ENCODE measurements at regions not wholly inside any gene's neighbourhood (a gene's known extent, or its start where the extent isn't known, plus 50 kb on each side); places are given as distances from the start of the nearest gene placed in this dataset.
A peak's percentile ranks its signal among the peaks of the same experiment; 100 is the strongest.

DNA sequence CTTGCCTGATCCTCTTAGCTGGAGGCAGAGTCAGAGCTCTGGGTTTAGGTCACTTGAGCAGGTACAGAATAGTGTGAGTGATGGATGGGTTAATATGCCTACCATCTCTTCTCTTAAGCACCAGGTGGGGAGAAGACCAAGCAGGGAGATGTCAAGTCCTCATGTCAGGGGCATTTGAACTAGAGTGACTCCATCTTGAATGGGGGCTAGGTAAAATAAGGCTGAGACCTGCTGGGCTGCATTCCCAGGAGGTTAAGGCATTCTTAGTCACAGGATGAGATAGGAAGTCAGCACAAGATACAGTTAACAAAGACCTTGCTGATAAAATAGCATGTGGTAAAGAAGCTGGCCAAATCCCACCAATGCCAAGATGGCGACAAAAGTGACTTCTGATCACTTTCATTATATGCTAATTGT lies 77.4 kb upstream of the BTG3 start (continued):
- TF ChIP-seq, protein P1, sequence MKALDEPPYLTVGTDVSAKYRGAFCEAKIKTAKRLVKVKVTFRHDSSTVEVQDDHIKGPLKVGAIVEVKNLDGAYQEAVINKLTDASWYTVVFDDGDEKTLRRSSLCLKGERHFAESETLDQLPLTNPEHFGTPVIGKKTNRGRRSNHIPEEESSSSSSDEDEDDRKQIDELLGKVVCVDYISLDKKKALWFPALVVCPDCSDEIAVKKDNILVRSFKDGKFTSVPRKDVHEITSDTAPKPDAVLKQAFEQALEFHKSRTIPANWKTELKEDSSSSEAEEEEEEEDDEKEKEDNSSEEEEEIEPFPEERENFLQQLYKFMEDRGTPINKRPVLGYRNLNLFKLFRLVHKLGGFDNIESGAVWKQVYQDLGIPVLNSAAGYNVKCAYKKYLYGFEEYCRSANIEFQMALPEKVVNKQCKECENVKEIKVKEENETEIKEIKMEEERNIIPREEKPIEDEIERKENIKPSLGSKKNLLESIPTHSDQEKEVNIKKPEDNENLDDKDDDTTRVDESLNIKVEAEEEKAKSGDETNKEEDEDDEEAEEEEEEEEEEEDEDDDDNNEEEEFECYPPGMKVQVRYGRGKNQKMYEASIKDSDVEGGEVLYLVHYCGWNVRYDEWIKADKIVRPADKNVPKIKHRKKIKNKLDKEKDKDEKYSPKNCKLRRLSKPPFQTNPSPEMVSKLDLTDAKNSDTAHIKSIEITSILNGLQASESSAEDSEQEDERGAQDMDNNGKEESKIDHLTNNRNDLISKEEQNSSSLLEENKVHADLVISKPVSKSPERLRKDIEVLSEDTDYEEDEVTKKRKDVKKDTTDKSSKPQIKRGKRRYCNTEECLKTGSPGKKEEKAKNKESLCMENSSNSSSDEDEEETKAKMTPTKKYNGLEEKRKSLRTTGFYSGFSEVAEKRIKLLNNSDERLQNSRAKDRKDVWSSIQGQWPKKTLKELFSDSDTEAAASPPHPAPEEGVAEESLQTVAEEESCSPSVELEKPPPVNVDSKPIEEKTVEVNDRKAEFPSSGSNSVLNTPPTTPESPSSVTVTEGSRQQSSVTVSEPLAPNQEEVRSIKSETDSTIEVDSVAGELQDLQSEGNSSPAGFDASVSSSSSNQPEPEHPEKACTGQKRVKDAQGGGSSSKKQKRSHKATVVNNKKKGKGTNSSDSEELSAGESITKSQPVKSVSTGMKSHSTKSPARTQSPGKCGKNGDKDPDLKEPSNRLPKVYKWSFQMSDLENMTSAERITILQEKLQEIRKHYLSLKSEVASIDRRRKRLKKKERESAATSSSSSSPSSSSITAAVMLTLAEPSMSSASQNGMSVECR (CRISPR knock-in tag; IDR thresholded peaks at IDR 0.05), result no peak
- no peak for TF ChIP-seq CBX8 (IDR thresholded peaks at IDR 0.05; ENCODE audit: borderline replicate concordance, extremely low read depth, low read depth, low read length, poor library complexity, severe bottlenecking)
- TF ChIP-seq, protein P2, sequence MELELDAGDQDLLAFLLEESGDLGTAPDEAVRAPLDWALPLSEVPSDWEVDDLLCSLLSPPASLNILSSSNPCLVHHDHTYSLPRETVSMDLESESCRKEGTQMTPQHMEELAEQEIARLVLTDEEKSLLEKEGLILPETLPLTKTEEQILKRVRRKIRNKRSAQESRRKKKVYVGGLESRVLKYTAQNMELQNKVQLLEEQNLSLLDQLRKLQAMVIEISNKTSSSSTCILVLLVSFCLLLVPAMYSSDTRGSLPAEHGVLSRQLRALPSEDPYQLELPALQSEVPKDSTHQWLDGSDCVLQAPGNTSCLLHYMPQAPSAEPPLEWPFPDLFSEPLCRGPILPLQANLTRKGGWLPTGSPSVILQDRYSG (tag; conservative IDR thresholded peaks at IDR 0.05; ENCODE audit: low read depth), result peak; percentile 98
- TF ChIP-seq TAF9B (IDR thresholded peaks at IDR 0.05; ENCODE audit: partially characterized antibody), result no peak
- TF ChIP-seq RHOXF2B (CRISPR knock-in tag; conservative IDR thresholded peaks at IDR 0.05), result no peak
- TF ChIP-seq RBFOX2 (IDR thresholded peaks at IDR 0.05; ENCODE audit: low read depth, low read length), result no peak
- TF ChIP-seq ETS2 (tag; IDR thresholded peaks at IDR 0.05; ENCODE audit: borderline replicate concordance, poor library complexity, severe bottlenecking), result no peak
- no peak for TF ChIP-seq SIN3A (IDR thresholded peaks at IDR 0.05; ENCODE audit: borderline replicate concordance in 2 of 2, control insufficient read depth in 1 of 2, low read depth in 2 of 2, low read length in 2 of 2)
- no peak for TF ChIP-seq FOXP1 (CRISPR knock-in tag; IDR thresholded peaks at IDR 0.05)
- TF ChIP-seq MCM5 (IDR thresholded peaks at IDR 0.05; ENCODE audit: low read depth), result no peak
- TF ChIP-seq, protein P3, sequence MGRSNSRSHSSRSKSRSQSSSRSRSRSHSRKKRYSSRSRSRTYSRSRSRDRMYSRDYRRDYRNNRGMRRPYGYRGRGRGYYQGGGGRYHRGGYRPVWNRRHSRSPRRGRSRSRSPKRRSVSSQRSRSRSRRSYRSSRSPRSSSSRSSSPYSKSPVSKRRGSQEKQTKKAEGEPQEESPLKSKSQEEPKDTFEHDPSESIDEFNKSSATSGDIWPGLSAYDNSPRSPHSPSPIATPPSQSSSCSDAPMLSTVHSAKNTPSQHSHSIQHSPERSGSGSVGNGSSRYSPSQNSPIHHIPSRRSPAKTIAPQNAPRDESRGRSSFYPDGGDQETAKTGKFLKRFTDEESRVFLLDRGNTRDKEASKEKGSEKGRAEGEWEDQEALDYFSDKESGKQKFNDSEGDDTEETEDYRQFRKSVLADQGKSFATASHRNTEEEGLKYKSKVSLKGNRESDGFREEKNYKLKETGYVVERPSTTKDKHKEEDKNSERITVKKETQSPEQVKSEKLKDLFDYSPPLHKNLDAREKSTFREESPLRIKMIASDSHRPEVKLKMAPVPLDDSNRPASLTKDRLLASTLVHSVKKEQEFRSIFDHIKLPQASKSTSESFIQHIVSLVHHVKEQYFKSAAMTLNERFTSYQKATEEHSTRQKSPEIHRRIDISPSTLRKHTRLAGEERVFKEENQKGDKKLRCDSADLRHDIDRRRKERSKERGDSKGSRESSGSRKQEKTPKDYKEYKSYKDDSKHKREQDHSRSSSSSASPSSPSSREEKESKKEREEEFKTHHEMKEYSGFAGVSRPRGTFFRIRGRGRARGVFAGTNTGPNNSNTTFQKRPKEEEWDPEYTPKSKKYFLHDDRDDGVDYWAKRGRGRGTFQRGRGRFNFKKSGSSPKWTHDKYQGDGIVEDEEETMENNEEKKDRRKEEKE (IDR thresholded peaks at IDR 0.05; ENCODE audit: borderline replicate concordance in 1 of 2, control insufficient read depth in 1 of 2, low read depth in 2 of 2, low read length in 1 of 2), result no peak
- TF ChIP-seq, protein P4, sequence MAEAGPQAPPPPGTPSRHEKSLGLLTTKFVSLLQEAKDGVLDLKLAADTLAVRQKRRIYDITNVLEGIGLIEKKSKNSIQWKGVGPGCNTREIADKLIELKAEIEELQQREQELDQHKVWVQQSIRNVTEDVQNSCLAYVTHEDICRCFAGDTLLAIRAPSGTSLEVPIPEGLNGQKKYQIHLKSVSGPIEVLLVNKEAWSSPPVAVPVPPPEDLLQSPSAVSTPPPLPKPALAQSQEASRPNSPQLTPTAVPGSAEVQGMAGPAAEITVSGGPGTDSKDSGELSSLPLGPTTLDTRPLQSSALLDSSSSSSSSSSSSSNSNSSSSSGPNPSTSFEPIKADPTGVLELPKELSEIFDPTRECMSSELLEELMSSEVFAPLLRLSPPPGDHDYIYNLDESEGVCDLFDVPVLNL (CRISPR knock-in tag; IDR thresholded peaks at IDR 0.05; ENCODE audit: low read depth), result no peak
- TF ChIP-seq, protein P5, sequence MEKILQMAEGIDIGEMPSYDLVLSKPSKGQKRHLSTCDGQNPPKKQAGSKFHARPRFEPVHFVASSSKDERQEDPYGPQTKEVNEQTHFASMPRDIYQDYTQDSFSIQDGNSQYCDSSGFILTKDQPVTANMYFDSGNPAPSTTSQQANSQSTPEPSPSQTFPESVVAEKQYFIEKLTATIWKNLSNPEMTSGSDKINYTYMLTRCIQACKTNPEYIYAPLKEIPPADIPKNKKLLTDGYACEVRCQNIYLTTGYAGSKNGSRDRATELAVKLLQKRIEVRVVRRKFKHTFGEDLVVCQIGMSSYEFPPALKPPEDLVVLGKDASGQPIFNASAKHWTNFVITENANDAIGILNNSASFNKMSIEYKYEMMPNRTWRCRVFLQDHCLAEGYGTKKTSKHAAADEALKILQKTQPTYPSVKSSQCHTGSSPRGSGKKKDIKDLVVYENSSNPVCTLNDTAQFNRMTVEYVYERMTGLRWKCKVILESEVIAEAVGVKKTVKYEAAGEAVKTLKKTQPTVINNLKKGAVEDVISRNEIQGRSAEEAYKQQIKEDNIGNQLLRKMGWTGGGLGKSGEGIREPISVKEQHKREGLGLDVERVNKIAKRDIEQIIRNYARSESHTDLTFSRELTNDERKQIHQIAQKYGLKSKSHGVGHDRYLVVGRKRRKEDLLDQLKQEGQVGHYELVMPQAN (IDR thresholded peaks at IDR 0.05; ENCODE audit: borderline replicate concordance), result no peak
- no peak for TF ChIP-seq PURB (CRISPR knock-in tag; IDR thresholded peaks at IDR 0.05; ENCODE audit: low read depth)
- no peak for TF ChIP-seq ZNF232 (CRISPR knock-in tag; IDR thresholded peaks at IDR 0.05)
